Kidney epithelial cell (primary cell): ENCODE measurements at regions not wholly inside any gene's neighbourhood (a gene's known extent, or its start where the extent isn't known, plus 50 kb on each side); places are given as distances from the start of the nearest gene placed in this dataset.

Experiments used
- DNase-seq: peaks from one replicate; pipeline ENCODE4 v3.0.0-alpha.2; 2010; ENCODE audit warnings: low read depth
- H3K27me3 ChIP-seq: 2 replicates; pipeline ENCODE4 v1.6.0; 2011; ENCODE audit warnings: low read length; ENCODE audit not compliant: control insufficient read depth, insufficient read depth
- H3K36me3 ChIP-seq: 2 replicates; pipeline ENCODE4 v1.5.1; 2011; ENCODE audit warnings: low read length; ENCODE audit not compliant: control insufficient read depth, insufficient read depth
- H3K4me3 ChIP-seq: 2 replicates; pipeline ENCODE4 v1.5.1; 2011; ENCODE audit warnings: low read depth, mild to moderate bottlenecking, control low read depth, low read length
- TF ChIP-seq, protein P1 (sequence below): IDR thresholded peaks from 2 replicates; pipeline ENCODE4 v1.5.1; 2011; ENCODE audit warnings: mild to moderate bottlenecking, moderate library complexity, low read length, control low read depth, inconsistent platforms; ENCODE audit not compliant: insufficient read depth, poor library complexity, severe bottlenecking

DNA sequence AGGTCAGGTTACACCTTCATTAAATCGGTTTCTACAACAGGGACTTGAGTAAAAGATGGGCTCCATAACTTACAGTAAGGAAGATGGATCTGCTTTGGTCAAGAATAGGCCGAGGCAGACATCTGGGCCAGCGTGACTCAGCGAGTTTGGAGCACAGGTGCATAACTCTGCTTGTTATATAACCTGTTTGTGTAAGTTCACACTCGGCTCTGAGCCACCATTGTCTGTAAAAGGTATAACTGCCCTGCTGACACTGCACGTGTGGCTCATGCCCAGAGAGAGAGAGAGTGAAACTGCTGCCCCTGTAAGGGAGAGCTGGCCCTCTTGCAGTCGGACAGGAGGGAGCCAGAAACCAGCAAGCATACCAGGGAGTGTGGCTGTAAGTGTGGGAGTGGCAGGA lies 737.9 kb upstream of the SLC35B3 start:
- DNase-seq: no peak
- TF ChIP-seq, protein P1, sequence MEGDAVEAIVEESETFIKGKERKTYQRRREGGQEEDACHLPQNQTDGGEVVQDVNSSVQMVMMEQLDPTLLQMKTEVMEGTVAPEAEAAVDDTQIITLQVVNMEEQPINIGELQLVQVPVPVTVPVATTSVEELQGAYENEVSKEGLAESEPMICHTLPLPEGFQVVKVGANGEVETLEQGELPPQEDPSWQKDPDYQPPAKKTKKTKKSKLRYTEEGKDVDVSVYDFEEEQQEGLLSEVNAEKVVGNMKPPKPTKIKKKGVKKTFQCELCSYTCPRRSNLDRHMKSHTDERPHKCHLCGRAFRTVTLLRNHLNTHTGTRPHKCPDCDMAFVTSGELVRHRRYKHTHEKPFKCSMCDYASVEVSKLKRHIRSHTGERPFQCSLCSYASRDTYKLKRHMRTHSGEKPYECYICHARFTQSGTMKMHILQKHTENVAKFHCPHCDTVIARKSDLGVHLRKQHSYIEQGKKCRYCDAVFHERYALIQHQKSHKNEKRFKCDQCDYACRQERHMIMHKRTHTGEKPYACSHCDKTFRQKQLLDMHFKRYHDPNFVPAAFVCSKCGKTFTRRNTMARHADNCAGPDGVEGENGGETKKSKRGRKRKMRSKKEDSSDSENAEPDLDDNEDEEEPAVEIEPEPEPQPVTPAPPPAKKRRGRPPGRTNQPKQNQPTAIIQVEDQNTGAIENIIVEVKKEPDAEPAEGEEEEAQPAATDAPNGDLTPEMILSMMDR: no peak
- Histone ChIP-seq H3K4me3 (no peak overlapping the region), H3K27me3 (no peaks in the 10 kb centered on the region), H3K36me3 (no peaks in the 10 kb centered on the region)

- TF ChIP-seq, protein P1: no peak
- no peak overlapping the region for H3K4me3 ChIP-seq
- H3K27me3 ChIP-seq: no peaks in the 10 kb centered on the region
- no peak for DNase-seq
- no peaks in the 10 kb centered on the region for H3K36me3 ChIP-seq
Observed at GRCh38 chr6:9172096-9172495, 736.8 kb upstream of the SLC35B3 start.

GRCh38 chr6:9168669-9169068 lies 733.3 kb upstream of the SLC35B3 start:
- no peaks in the 10 kb centered on the region for H3K36me3 ChIP-seq
- DNase-seq: no peak
- no peaks in the 10 kb centered on the region for H3K27me3 ChIP-seq
- TF ChIP-seq, protein P1: no peak
- H3K4me3 ChIP-seq: no peak overlapping the region

DNA sequence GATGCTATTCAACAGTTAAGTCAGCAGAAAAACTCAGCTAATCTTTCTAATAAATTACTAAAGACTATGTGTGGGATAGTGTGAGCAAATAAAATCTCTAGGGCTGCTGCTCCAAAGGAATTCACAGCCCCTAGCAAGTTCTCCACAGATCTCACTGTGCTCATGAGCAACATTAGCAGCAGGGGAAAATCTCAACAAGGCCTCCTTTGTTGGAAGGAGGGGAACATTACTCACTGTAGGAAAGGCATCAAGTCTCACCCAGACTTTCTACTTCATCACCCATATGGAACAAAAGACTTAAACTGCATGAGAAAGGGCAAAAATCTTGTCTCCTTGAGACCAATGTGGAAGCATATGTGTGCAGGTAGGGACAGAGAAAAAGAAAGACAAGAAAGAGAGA lies 726.4 kb upstream of the SLC35B3 start:
- Histone ChIP-seq H3K36me3 (no peaks in the 10 kb centered on the region), H3K4me3 (no peak overlapping the region), H3K27me3 (no peaks in the 10 kb centered on the region)
- peak; percentile 47 for DNase-seq
- TF ChIP-seq, protein P1: no peak

DNA sequence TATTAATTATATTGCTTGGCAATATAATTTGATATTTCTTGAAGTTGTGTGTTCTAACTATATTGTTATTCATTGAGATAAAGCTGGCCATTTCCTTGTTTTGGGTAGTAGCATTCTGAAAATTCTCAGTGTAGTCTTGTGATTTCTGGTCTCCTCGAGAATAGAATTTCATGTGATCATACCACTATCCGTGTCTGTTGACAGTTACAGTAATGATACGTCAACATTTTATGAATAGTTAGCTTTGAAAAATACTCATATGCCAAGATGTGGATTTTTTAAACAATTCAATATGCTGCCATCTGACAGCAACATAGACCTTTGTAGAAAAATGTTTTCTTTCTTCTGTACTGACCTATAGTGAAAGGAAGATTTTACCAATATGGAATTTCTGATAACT lies 723.7 kb upstream of the SLC35B3 start:
- Histone ChIP-seq H3K4me3 (no peak overlapping the region), H3K27me3 (no peaks in the 10 kb centered on the region), H3K36me3 (no peaks in the 10 kb centered on the region)
- TF ChIP-seq, protein P1: no peak
- no peak for DNase-seq

GRCh38 chr6:9155836-9156235 lies 720.5 kb upstream of the SLC35B3 start:
- no peak for DNase-seq
- Histone ChIP-seq H3K4me3 (no peak overlapping the region), H3K27me3 (no peaks in the 10 kb centered on the region), H3K36me3 (no peaks in the 10 kb centered on the region)
- TF ChIP-seq, protein P1: no peak
